Sigmoid colon (tissue), 4 donors: ENCODE measurements at regions not wholly inside any gene's neighbourhood (a gene's known extent, or its start where the extent isn't known, plus 50 kb on each side); places are given as distances from the start of the nearest gene placed in this dataset.

Source experiments
- POLR2AphosphoS5 ChIP-seq, 4 donors: sonication (generic); formaldehyde crosslinking; IDR thresholded peaks; one replicate each; pipeline ENCODE4 v1.6.1; 2017; ENCODE audit warnings: antibody characterized with exemption in 4 of 4
- TF ChIP-seq, protein P1 (sequence below), 4 experiments: fragments of 450-650 bp in 3 of 4; fragments of 200-600 bp in 1 of 4; IDR thresholded peaks; one replicate each; pipeline ENCODE4 v1.5.1; 2016 to 2019; ENCODE audit warnings: antibody characterized with exemption in 4 of 4, mild to moderate bottlenecking in 3 of 4, moderate library complexity in 2 of 4

DNA sequence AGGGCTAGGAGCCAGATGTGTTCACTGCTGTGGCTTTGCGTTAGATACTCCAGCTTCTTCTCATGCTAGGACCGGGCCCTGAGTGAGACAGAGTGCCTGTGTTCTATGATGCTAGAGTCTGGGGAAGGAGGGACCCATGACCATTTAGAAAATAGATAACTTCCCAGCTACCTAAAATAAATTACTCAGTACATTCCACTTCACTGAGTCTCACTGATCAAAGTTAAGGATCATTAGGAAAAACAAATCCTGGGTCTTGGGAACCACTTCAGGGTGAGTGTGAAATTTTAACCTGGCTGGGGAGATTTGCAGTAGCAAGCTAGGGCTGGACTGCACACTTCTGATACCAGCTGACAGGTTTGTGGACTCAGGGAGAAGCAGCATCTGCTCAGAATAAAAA lies 138.1 kb downstream of the EMX2 start:
- TF ChIP-seq, protein P1, sequence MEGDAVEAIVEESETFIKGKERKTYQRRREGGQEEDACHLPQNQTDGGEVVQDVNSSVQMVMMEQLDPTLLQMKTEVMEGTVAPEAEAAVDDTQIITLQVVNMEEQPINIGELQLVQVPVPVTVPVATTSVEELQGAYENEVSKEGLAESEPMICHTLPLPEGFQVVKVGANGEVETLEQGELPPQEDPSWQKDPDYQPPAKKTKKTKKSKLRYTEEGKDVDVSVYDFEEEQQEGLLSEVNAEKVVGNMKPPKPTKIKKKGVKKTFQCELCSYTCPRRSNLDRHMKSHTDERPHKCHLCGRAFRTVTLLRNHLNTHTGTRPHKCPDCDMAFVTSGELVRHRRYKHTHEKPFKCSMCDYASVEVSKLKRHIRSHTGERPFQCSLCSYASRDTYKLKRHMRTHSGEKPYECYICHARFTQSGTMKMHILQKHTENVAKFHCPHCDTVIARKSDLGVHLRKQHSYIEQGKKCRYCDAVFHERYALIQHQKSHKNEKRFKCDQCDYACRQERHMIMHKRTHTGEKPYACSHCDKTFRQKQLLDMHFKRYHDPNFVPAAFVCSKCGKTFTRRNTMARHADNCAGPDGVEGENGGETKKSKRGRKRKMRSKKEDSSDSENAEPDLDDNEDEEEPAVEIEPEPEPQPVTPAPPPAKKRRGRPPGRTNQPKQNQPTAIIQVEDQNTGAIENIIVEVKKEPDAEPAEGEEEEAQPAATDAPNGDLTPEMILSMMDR (IDR thresholded peaks at IDR 0.05) = no peak
- no peak for TF ChIP-seq POLR2AphosphoS5 (IDR thresholded peaks at IDR 0.05)
